Liver (tissue), 8 donors: ENCODE measurements at regions not wholly inside any gene's neighbourhood (a gene's known extent, or its start where the extent isn't known, plus 50 kb on each side); places are given as distances from the start of the nearest gene placed in this dataset.
A peak's percentile ranks its signal among the peaks of the same experiment; 100 is the strongest.

Experiments used
- DNase-seq: peaks from one replicate; pipeline ENCODE4 v3.0.0-alpha.2; 2017; ENCODE audit warnings: low spot score
- H3K27ac ChIP-seq, 2 donors: one replicate each; pipeline ENCODE4 v1.7.0; 2013; ENCODE audit warnings: inconsistent platforms in 2 of 2, low read length in 2 of 2, control low read depth in 1 of 2, low read depth in 1 of 2, mild to moderate bottlenecking in 1 of 2
- H3K27me3 ChIP-seq, 4 donors: one replicate each; pipeline versions ENCODE4 v1.6.1 to v1.7.0; 2013; ENCODE audit warnings: low read length in 3 of 4, inconsistent platforms in 1 of 4, mild to moderate bottlenecking in 1 of 4, moderate library complexity in 1 of 4; ENCODE audit not compliant: control insufficient read depth in 4 of 4, insufficient read depth in 4 of 4
- H3K36me3 ChIP-seq, 4 donors: one replicate each; pipeline versions ENCODE4 v1.6.1 to v1.7.0; 2013; ENCODE audit warnings: low read length in 3 of 4, mild to moderate bottlenecking in 3 of 4, low read depth in 1 of 4, moderate library complexity in 1 of 4; ENCODE audit not compliant: control insufficient read depth in 4 of 4, insufficient read depth in 3 of 4
- H3K4me1 ChIP-seq, 4 donors: one replicate each; pipeline versions ENCODE4 v1.6.1 to v1.7.0; 2013; ENCODE audit warnings: low read length in 3 of 4, mild to moderate bottlenecking in 3 of 4, moderate library complexity in 1 of 4; ENCODE audit not compliant: control insufficient read depth in 4 of 4, insufficient read depth in 4 of 4
- H3K4me3 ChIP-seq, 3 donors: one replicate each; pipeline versions ENCODE4 v1.6.1 to v1.7.0; 2013; ENCODE audit warnings: low read length in 3 of 3, control low read depth in 1 of 3, low read depth in 1 of 3, mild to moderate bottlenecking in 1 of 3
- H3K9ac ChIP-seq, 2 donors: one replicate each; pipeline ENCODE4 v1.7.0; 2013; ENCODE audit warnings: low read length in 2 of 2, mild to moderate bottlenecking in 2 of 2, moderate library complexity in 2 of 2, control low read depth in 1 of 2, low read depth in 1 of 2
- H3K9me3 ChIP-seq, 4 donors: one replicate each; pipeline versions ENCODE4 v1.6.1 to v1.7.0; 2013; ENCODE audit warnings: low read length in 3 of 4; ENCODE audit not compliant: control insufficient read depth in 4 of 4
- EGR1 ChIP-seq, 2 donors: IDR thresholded peaks; 2 replicates each; pipeline ENCODE4 v1.6.1; 2016 to 2018; ENCODE audit warnings: antibody characterized with exemption in 2 of 2, low read depth in 2 of 2
- FOXA1 ChIP-seq: IDR thresholded peaks from 2 replicates; pipeline ENCODE4 v1.6.1; 2016; ENCODE audit warnings: antibody characterized with exemption
- FOXA2 ChIP-seq: IDR thresholded peaks from 2 replicates; pipeline ENCODE4 v1.6.1; 2016; ENCODE audit warnings: antibody characterized with exemption
- GABPA ChIP-seq, 2 donors: IDR thresholded peaks in 1 of 2; conservative IDR thresholded peaks in 1 of 2; 2 replicates each; pipeline ENCODE4 v1.6.1; 2016; ENCODE audit warnings: antibody characterized with exemption in 2 of 2, mild to moderate bottlenecking in 1 of 2, moderate library complexity in 1 of 2
- JUND ChIP-seq, 2 donors: IDR thresholded peaks; 2 replicates each; pipeline ENCODE4 v1.6.1; 2016; ENCODE audit warnings: antibody characterized with exemption in 2 of 2
- NR2F2 ChIP-seq: IDR thresholded peaks from 2 replicates; pipeline ENCODE4 v1.6.1; 2016; ENCODE audit warnings: antibody characterized with exemption
- RAD21 ChIP-seq, 2 donors: IDR thresholded peaks; 2 replicates each; pipeline ENCODE4 v1.6.1; 2016; ENCODE audit warnings: antibody characterized with exemption in 2 of 2, mild to moderate bottlenecking in 2 of 2
- SP1 ChIP-seq: IDR thresholded peaks from 2 replicates; pipeline ENCODE4 v1.6.1; 2018; ENCODE audit warnings: antibody characterized with exemption, mild to moderate bottlenecking
- TAF1 ChIP-seq: conservative IDR thresholded peaks from 2 replicates; pipeline ENCODE4 v1.6.1; 2016; ENCODE audit warnings: antibody characterized with exemption, mild to moderate bottlenecking
- YY1 ChIP-seq: IDR thresholded peaks from 2 replicates; pipeline ENCODE4 v1.6.1; 2016; ENCODE audit warnings: antibody characterized with exemption, mild to moderate bottlenecking
- WGBS: extraction: QIAGEN DNeasy Blood & Tissue Kit; methylation state at CpG from one replicate; pipeline ENCODE4 v1.1.7; 2013; 5-methylcytosine and 5-hydroxymethylcytosine counted together
- TF ChIP-seq, protein P1 (sequence below): fragments of 150-350 bp; IDR thresholded peaks from 2 replicates; pipeline ENCODE4 v1.5.1; 2017; ENCODE audit warnings: improper control_type of control experiment, low read depth, low read length; ENCODE audit not compliant: missing input control
- donor health status: healthy.
- donor health status: healthy.
- donor health status: healthy.
- donor health status: healthy.
- donor health status: healthy.

- Histone ChIP-seq H3K4me1 (no peaks in the 10 kb centered on the region), H3K4me3 (no peak overlapping the region), H3K27ac (no peak overlapping the region), H3K9ac (no peak overlapping the region), H3K9me3 (no peaks in the 10 kb centered on the region), H3K27me3 (no peaks in the 10 kb centered on the region), H3K36me3 (no peaks in the 10 kb centered on the region)
- DNase-seq = no peak
- 84% methylated on average over 3 of the region's 3 CpGs for WGBS
- no peak for TF ChIP-seq FOXA2
- TF ChIP-seq JUND (IDR thresholded peaks at IDR 0.05) = no peak
- TF ChIP-seq, protein P1, sequence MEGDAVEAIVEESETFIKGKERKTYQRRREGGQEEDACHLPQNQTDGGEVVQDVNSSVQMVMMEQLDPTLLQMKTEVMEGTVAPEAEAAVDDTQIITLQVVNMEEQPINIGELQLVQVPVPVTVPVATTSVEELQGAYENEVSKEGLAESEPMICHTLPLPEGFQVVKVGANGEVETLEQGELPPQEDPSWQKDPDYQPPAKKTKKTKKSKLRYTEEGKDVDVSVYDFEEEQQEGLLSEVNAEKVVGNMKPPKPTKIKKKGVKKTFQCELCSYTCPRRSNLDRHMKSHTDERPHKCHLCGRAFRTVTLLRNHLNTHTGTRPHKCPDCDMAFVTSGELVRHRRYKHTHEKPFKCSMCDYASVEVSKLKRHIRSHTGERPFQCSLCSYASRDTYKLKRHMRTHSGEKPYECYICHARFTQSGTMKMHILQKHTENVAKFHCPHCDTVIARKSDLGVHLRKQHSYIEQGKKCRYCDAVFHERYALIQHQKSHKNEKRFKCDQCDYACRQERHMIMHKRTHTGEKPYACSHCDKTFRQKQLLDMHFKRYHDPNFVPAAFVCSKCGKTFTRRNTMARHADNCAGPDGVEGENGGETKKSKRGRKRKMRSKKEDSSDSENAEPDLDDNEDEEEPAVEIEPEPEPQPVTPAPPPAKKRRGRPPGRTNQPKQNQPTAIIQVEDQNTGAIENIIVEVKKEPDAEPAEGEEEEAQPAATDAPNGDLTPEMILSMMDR = no peak
- no peak for TF ChIP-seq EGR1 (IDR thresholded peaks at IDR 0.05; ENCODE audit: low read depth in 2 of 2)
- TF ChIP-seq FOXA1 = no peak
- TF ChIP-seq RAD21 (IDR thresholded peaks at IDR 0.05) = no peak
- no peak for TF ChIP-seq TAF1
Observed at GRCh38 chr4:124243671-124244366, 468.7 kb downstream of the ANKRD50 start.

DNA sequence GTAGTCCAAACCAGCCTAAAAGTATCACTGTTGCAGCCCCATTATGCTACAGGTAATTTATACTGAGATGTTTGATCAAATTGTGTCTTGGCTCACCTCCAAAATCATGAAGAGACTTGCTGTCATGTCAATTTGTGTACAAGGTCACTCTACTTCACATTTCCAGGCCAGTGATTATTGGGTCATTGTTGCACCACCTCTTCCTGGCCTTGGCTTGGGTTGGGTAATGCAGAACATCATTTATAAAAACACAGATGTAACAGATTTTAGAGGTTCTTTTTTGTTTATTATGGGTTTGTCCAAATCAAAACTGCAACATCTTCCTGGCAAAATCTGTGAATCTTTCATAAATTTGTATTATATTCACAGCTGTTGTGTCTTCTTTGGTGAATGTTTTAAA lies 459.5 kb downstream of the ANKRD50 start:
- Histone ChIP-seq H3K4me1 (no peaks in the 10 kb centered on the region), H3K27ac (no peak overlapping the region), H3K27me3 (no peaks in the 10 kb centered on the region), H3K9ac (no peak overlapping the region), H3K36me3 (no peaks in the 10 kb centered on the region), H3K4me3 (no peak overlapping the region), H3K9me3 (no peaks in the 10 kb centered on the region)
- DNase-seq = no peak
- TF ChIP-seq SP1 (no peak), TAF1 (no peak), JUND (IDR thresholded peaks at IDR 0.05) (no peak), YY1 (no peak), GABPA (IDR thresholded peaks at IDR 0.05 in 1 of 2, conservative IDR thresholded peaks at IDR 0.05 in 1 of 2) (no peak), FOXA2 (no peak), FOXA1 (no peak)

DNA sequence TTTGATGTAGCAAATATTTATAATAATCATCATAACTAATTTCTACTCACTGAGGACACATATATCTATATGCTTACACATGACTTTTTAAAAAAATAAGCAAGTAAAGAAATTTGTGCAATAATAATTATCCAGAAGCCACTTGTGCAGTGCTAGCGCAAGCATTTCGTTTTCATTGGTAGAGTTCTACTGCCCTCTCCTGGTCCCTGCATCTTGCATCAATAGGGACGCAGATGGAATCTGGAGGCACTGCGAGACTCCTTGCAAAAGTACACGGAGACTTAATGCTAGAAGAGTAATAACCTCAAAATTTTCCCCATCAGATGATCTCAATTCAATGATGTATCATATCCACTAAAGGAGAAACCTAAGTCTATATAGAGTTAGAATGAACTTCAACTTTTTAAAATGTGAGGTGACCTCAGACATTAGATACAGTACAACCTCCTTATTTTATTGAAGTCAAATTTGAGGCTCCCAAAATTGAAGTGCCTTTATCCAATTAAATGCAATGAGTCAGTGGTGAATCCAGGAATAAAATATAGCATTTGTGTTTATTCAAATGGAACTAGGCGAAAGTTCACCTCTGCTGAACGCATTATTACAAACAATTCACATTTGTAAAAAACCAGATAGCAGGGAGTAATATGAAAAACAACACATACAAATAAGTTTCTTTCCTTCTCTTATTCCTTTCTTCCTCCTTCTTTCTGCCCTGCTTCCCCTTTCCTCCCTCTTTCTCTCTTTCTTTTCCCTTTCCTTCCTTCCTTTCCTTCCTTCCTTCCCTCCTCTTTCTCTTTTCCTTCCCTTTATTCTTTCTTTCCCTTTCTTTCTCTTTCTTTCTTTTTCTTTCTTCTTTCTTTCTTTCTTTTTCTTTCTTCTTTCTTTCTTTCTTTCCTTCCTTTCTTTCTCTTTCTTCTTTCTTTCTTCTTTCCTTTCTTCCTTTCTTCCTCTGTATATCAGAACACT lies 450.0 kb downstream of the ANKRD50 start:
- Histone ChIP-seq H3K27ac (no peak overlapping the region), H3K27me3 (peaks cover 0 to 4% (median 1%) of the 10 kb centered on the region in 4 donors), H3K36me3 (no peaks in the 10 kb centered on the region), H3K4me1 (no peaks in the 10 kb centered on the region), H3K4me3 (no peak overlapping the region), H3K9me3 (no peaks in the 10 kb centered on the region), H3K9ac (no peak overlapping the region)
- 15% methylated on average over 7 of the region's 7 CpGs for WGBS
- DNase-seq = peak; percentile 42
- TF ChIP-seq JUND (IDR thresholded peaks at IDR 0.05) (no peak), NR2F2 (no peak), YY1 (no peak), RAD21 (IDR thresholded peaks at IDR 0.05) (peak; percentile 93 to 95), GABPA (IDR thresholded peaks at IDR 0.05 in 1 of 2, conservative IDR thresholded peaks at IDR 0.05 in 1 of 2) (no peak)
- TF ChIP-seq, protein P1 = peak; percentile 78
